RKO (cell line): ENCODE measurements at regions not wholly inside any gene's neighbourhood (a gene's known extent, or its start where the extent isn't known, plus 50 kb on each side); places are given as distances from the start of the nearest gene placed in this dataset.

Experiments
- DNase-seq: peaks from one replicate; pipeline ENCODE4 v3.0.0-alpha.2; 2016; ENCODE audit warnings: low spot score

DNA sequence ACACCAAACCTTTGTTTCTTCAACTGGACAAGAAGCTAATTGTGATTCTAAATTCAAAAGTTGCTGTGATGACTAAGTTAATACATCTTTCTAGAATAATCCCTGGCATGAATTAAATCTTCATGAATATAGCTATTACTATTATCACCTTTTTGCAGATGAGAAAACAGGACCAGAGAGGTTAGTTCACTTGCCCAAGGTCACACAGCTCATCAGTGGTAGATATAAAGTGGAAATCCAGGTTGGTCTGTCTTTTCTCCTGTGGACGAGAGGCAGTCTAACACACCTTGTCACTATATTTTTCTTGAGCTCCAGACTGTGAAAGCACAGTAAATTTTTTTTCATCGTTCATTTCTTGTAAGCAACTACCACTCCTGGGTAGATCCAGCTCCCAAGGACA is 247.6 kb upstream of the LRTM1 start:
- no peak for DNase-seq

DNA sequence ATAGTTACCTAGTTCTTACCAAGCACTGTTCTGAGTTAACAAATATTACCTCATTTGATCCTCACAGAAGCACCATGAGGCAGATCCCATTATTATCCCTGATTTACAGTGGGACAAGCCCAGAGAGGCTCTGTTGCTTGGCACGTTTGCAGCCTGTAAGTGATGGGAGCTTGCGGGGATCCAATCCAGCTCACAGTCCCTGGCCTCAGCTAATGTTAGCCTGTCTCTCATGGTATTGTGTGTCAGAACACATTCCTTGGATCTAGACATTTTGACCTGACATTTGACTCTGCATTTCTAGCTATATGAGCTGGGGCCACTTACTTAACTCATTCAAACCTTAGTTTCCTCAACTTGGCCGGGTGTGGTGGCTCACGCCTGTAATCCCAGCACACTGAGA is 246.9 kb upstream of the LRTM1 start:
- DNase-seq, result no peak

GRCh38 chr3:55173504-55173903 is 245.6 kb upstream of the LRTM1 start:
- no peak for DNase-seq

- DNase-seq, result no peak
Measured at GRCh38 chr3:55172913-55173312, 245.1 kb upstream of the LRTM1 start.

DNA sequence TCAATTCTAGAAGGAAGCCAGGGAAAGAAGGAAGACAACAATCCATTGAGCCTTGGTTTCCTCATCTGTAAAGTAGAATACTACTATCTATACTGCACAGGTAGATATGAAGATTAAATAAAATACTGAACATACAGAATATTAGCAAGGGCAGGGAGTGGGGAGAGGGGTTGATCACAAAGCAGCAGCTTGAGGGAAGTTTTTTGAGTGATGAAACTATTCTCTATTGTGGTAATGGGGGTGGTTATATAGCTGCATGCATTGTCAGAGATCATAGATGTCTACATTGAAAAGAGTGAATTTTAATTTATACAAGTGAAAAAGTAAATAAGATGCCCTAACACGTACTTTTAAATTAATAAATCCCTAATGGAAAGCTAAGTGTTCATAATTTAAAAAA is 242.6 kb upstream of the LRTM1 start:
- no peak for DNase-seq

GRCh38 chr3:55169608-55170072 is 241.8 kb upstream of the LRTM1 start:
- no peak for DNase-seq

- no peak for DNase-seq
Measured at GRCh38 chr3:55169161-55169560, 241.3 kb upstream of the LRTM1 start.

DNA sequence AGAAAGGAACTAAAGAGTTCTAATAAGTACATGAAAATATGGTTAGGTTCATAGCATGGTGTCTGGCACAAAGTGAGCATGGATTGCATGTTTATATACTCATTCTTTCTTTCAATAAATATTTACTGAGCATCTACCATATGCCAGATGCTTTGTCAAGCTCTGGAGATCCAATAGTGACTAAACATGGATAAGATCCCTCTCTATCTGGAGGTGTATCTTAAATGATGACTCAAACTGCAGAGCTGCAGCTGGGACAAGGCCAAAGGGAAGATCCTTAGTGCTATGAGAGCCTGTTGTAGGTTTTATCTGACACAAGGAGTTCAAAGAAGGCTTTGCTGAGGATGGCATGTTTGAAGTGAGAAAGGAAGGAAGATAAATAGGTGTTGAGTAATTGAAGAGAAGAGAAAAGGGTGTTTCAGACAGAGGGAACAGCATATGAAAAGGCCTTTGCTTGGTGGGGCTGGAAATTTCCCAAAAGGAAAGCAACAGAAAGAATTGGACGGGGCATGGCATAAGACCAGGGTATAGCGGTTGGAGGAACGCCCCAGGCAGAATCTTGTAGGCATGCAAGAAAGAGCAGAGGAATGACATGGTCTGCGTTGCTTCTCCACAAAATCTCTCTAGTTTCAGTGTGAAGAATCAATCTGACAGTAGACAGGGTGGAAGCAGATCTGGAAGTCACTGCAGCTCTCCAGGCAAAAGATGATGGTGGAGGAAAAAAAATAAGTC is 239.9 kb upstream of the LRTM1 start:
- no peak for DNase-seq

GRCh38 chr3:55166576-55167555 is 239.0 kb upstream of the LRTM1 start:
- DNase-seq, result no peak

GRCh38 chr3:55165704-55166405 is 238.0 kb upstream of the LRTM1 start:
- no peak for DNase-seq

GRCh38 chr3:55165278-55165677 is 237.4 kb upstream of the LRTM1 start:
- DNase-seq, result no peak

DNA sequence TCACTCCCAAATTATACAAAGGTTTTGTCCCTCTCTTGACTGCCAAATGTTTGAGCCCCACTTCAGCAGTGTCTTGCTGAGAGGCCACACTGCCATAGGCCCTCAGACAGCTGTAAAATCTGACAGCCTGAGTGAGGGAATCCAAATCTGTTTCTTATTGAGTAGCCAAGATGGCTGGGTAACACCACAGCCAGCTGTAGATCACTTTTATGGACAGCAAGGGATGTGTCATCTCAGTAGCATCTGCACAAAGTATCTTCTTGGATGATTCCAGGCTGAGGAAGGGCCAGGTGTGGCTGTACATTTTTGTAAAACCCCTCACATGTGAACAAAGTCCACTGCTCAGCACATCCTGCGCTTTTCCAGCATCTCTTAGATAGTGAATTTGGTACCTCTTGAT is 237.0 kb upstream of the LRTM1 start:
- no peak for DNase-seq

DNA sequence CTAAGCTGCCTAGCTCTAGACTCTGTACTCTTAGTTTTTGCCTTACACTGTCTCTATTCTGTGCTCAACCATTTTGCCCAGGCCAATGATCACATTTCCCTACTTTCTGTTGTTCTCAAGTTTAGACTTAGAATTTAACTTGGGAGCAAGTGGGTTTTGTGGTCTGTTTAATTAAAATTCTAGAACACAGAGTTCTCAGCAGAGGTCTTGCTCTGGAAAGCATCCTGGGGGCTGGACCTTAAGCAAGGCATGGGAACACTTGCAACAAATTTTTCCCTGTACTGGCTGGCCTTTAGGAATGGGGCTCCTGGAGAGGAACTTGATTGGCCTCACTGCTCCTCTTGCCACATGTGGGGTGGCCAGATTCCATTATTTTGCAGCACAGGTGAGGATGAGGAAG is 236.3 kb upstream of the LRTM1 start:
- no peak for DNase-seq

- no peak for DNase-seq
Measured at GRCh38 chr3:55163421-55163820, 235.6 kb upstream of the LRTM1 start.

DNA sequence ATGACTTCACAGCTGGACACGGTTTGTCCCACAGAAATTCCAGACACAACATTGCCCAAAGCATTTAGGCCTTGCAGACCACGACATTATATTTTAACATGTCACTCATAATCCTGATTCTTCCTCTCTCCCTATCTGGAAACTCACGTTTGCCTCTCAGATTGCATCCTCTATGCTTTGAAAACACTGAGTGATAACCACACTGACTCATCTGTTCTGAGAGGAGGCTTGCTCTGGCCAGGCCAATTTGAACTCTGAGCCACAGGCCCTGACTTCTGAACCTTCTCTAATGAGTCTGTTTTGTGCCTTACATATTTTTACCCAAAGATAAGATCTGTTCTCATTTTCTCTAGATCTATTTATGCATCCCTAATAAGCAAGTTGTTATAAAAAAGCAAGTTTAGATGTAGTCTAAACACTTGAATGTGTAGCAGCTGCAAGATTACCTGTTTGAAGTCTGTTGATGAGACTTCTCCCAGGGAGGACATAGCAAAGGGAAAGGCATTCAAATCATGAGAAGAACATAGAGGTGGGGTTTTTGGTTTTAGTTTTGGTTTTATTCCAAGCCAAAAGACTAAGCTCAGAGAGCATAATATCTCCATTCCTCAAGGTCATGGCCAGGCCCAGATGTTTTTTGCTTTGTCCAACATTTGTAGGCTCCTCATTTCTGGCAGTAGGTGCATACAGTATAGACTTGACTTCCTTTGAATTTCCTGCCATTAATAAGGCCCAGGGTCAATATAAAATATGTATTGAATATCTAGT is 234.4 kb upstream of the LRTM1 start:
- no peak for DNase-seq

DNA sequence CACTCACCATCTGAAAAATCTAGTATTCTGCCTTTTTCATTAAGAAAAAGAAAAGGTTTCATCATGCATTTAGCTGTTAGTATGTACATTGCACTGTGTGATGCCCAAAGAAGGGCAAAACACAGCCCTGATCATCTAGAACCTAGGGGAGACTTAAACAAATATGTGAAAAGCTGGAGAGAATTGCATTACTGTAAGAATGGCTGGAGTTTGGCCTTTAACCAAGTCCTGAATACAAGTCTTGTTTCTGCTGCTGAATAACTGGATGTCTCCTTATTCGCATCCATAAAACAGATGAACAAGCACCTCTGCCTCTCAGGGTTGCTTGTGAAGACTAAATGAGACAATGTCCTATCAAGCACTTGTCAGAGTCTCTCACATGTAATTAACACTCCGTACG is 233.4 kb upstream of the LRTM1 start:
- DNase-seq, result no peak

DNA sequence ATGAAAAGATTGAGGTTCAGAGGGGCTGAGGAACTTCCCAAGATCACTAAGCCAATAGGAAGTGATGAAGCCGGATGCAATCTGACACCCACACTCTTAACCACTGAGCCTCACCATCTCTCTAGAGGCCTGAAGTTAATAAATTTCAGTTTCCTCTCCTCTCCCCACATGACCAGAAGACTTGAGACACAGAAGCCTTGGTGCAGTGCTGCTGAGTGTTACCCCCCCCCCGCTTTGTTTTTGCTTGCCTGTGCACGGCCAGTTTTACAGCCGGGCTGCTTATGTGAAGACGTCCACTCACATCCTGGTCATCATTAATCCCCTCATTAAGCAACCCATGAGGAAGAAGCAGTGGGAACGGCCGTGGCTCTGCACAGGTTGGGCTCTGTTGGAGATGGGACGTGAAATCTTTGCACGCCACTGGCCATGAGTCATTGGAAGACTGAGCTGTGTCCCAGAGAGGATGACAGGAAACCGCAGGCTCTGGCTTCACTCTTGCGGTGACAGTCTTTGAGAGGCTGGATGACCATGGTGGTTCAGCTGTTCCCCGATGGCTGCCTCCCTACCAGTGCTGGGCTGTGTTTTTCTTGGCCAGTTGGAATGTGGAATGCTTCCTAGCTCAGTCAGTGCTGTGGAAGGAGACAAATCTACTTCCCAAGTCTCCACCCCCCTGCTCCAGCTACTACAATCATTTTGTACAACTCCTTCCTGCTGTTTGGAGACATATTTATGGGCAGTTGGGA is 232.6 kb upstream of the LRTM1 start:
- no peak for DNase-seq

DNA sequence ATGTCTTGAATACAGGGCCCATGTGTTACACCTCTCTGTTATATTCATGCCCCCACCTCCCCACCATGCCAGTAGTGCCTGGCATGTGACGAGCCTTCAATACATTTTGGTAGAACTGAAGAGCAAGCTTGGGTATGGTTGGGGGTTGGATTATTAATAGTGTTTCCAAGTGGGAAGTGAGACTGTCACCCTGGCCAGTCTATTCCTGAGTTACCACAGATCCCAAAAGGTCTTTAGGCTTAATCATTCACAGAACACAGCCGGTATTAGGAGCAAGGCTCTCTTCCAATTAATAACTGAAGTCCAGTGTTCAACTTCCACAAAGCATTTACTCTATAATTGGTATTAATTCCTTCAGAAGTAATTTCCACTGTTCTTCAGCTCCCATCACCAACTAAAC is 231.9 kb upstream of the LRTM1 start:
- DNase-seq, result no peak

- DNase-seq, result no peak
Measured at GRCh38 chr3:55159016-55159415, 231.2 kb upstream of the LRTM1 start.

DNA sequence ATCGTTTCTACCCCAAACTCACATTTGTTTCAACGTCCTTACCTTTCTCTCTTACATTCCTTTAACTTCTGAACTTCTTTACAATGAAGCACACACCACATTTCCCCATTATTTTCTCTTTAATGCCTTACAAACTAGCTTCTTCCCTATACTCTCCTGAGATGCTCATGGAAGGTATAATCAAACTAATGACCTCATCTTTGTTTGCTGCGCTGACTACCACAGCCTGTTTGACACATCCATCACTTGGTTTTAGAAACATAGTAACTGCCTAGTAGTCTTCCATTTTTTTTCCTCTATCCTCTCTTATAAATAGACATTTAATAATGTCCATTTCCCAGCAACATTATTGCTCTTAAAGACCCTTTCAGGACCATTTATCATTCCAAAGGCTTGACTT is 230.5 kb upstream of the LRTM1 start:
- DNase-seq, result no peak

- no peak for DNase-seq
Measured at GRCh38 chr3:55157731-55158130, 229.9 kb upstream of the LRTM1 start.
